ENCODE measurements at regions not wholly inside any gene's neighbourhood (a gene's known extent, or its start where the extent isn't known, plus 50 kb on each side); places are given as distances from the start of the nearest gene placed in this dataset.

DNA sequence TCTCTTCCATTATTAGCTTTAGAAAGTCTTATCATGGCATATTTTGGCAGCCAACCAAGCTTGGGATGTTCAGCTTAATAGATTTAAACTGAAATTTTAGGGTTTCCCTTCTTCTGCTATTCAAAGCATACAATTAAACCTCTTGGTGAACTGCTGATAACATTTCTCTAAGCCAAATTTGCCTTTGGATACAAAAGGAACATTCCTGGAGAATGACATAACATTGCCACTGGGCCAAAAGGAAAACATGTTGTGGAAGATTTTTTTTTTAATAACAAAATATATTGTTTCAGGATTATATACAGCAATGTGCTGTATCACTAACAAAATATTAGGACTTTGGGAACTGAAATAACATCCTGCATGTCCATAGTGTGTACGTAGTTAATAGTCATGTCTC lies 215.1 kb upstream of the TBX18 start:
- no peak for TF ChIP-seq EZH2phosphoT487 (IDR thresholded peaks at IDR 0.05; ENCODE audit: insufficient read depth, low read depth)
- TF ChIP-seq EZH2 (IDR thresholded peaks at IDR 0.05; ENCODE audit: insufficient read depth, poor library complexity, severe bottlenecking): no peak
- WGBS, 2 experiments (ENCODE audit: low coverage in 1 of 2, low lambda C conversion rate in 2 of 2, missing lambda C conversion rate in 2 of 2): 69 to 74% methylated on average over 1 of the region's 1 CpG
- Histone ChIP-seq H3K27ac (no peak overlapping the region), H3K79me2 (ENCODE audit: insufficient read depth) (no peaks in the 10 kb centered on the region), H3K4me3 (no peak overlapping the region), H3K9ac (no peak overlapping the region), H3K36me3 (ENCODE audit: low read depth) (no peaks in the 10 kb centered on the region), H2AFZ (no peak overlapping the region), H3K27me3 (replicated peaks; ENCODE audit: insufficient read depth) (no peaks in the 10 kb centered on the region), H3K4me1 (ENCODE audit: insufficient read depth) (0 out of 2 replicates have a peak, but pooled peaks cover 7% of the 10 kb centered on the region), H3F3A (ENCODE audit: insufficient read depth) (no peaks in the 10 kb centered on the region), H3K4me2 (ENCODE audit: unreplicated experiment) (no peak overlapping the region), H3K9me2 (ENCODE audit: insufficient read depth) (no peaks in the 10 kb centered on the region; the same call in 1 of the 2 replicates), H3K9me3 (ENCODE audit: low read depth) (no peaks in the 10 kb centered on the region), H4K20me1 (ENCODE audit: insufficient read depth) (no peaks in the 10 kb centered on the region)
- DNase-seq: peak; percentile 47
- in situ Hi-C loops (cut with MboI): no loop called here

DNA sequence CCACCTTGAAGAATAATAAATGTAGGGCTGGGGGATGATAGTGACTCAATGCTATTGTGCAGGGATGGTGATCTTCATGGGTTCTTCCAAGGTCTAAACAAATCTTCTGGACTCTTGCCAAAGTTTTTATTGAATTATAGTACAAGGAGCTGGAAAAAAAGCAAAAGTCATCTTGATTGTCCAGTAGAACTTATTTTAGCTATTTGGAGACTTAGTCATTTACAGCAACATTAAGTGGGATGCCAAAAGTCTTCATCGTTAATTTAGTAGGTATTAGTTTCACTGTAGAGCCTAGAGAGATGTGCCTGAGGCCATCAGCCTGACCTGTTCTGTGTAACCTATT lies 212.9 kb upstream of the TBX18 start:
- H3K27ac ChIP-seq: no peak overlapping the region
- H3K9me2 ChIP-seq (ENCODE audit: insufficient read depth): no peaks in the 10 kb centered on the region; the same call in 1 of the 2 replicates
- DNase-seq: no peak
- H2AFZ ChIP-seq: no peak overlapping the region
- no peaks in the 10 kb centered on the region for H3K27me3 ChIP-seq (replicated peaks; ENCODE audit: insufficient read depth)
- H3K36me3 ChIP-seq (ENCODE audit: low read depth): no peaks in the 10 kb centered on the region
- H3K9me3 ChIP-seq (ENCODE audit: low read depth): no peaks in the 10 kb centered on the region
- no peak overlapping the region for H3K4me3 ChIP-seq
- no peaks in the 10 kb centered on the region for H4K20me1 ChIP-seq (ENCODE audit: insufficient read depth)
- no peak overlapping the region for H3K9ac ChIP-seq
- 0 out of 2 replicates have a peak, but pooled peaks cover 7% of the 10 kb centered on the region for H3K4me1 ChIP-seq (ENCODE audit: insufficient read depth)
- 38 to 50% methylated on average over 1 of the region's 1 CpG for WGBS, 2 experiments (ENCODE audit: low coverage in 1 of 2, low lambda C conversion rate in 2 of 2, missing lambda C conversion rate in 2 of 2)
- no peaks in the 10 kb centered on the region for H3K79me2 ChIP-seq (ENCODE audit: insufficient read depth)
- H3F3A ChIP-seq (ENCODE audit: insufficient read depth): no peaks in the 10 kb centered on the region
- TF ChIP-seq EZH2phosphoT487 (IDR thresholded peaks at IDR 0.05; ENCODE audit: insufficient read depth, low read depth) (no peak), EZH2 (IDR thresholded peaks at IDR 0.05; ENCODE audit: insufficient read depth, poor library complexity, severe bottlenecking) (no peak)
- in situ Hi-C loops (cut with MboI): no loop called here
- no peak overlapping the region for H3K4me2 ChIP-seq (ENCODE audit: unreplicated experiment)

DNA sequence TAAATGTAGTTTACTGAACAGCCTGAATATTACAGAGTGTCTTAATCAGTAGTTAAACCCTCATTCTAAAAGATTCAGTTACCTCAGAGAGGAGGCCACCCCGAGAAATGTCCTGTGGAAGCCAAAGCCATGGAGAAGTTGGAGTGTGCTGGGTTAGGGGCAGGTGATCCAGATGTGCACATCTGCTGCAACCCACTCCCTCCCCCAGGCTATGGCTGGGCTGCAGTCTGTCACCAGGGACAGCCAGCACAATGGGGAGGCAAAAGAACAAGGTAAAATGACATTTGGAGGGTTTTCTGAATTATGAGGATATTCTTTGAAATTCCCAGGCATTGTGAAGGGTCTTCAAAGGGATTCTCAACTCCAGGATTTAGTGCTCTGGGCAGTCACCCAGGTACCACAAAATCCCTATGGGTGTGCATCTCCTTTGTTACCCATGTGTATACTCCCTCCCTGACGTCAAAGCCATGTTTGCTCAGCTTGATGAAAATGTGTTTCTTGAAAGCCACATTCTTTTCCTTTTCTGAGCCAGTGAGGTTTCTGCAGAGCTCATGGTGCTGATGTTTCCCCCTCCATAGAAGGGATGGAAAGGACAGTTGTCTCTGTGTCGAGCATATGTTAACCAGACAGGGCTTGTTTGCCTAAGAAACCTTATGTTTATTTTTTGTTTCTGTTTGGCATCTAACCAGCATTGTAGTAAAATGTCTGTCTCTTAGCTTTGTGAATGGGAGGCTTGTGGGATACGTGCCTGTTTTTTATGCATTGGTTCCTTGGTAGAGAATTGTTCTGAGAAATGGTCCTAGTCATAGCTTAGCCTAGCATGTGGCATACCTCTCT lies 212.3 kb upstream of the TBX18 start:
- no peaks in the 10 kb centered on the region for H3K36me3 ChIP-seq (ENCODE audit: low read depth)
- WGBS, 2 experiments (ENCODE audit: low coverage in 1 of 2, low lambda C conversion rate in 2 of 2, missing lambda C conversion rate in 2 of 2): 61 to 63% methylated on average over 4 of the region's 4 CpGs

DNA sequence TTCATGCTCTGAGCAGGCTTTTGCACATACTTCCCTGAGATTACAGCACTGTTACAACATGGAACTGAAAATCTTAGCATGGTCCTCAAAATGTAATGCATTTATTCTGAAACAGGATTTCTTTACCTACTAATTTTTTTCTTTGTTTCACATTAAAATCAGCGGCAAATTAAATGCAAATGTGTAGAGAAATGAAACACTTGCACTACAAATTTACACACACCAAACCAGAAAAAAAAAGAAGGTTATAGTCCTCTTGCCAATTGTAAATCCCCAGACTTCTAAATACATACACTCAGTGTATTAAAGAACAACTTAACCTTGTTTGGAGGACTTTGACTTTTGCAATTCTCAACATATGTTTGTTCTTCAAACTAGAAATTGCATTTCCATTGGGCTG lies 210.9 kb upstream of the TBX18 start:
- Histone ChIP-seq H3K9ac (no peak overlapping the region), H3K4me1 (ENCODE audit: insufficient read depth) (0 out of 2 replicates have a peak, but pooled peaks cover 7% of the 10 kb centered on the region), H3K27ac (no peak overlapping the region), H2AFZ (no peak overlapping the region), H3K9me3 (ENCODE audit: low read depth) (no peaks in the 10 kb centered on the region), H3K27me3 (replicated peaks; ENCODE audit: insufficient read depth) (no peaks in the 10 kb centered on the region), H3K4me2 (ENCODE audit: unreplicated experiment) (no peak overlapping the region), H3K9me2 (ENCODE audit: insufficient read depth) (no peaks in the 10 kb centered on the region; the same call in 1 of the 2 replicates), H3K79me2 (ENCODE audit: insufficient read depth) (no peaks in the 10 kb centered on the region), H4K20me1 (ENCODE audit: insufficient read depth) (no peaks in the 10 kb centered on the region), H3K4me3 (no peak overlapping the region), H3F3A (ENCODE audit: insufficient read depth) (no peaks in the 10 kb centered on the region), H3K36me3 (ENCODE audit: low read depth) (no peaks in the 10 kb centered on the region)
- in situ Hi-C loops (cut with MboI): no loop called here
- no peak for DNase-seq
- TF ChIP-seq EZH2 (IDR thresholded peaks at IDR 0.05; ENCODE audit: insufficient read depth, poor library complexity, severe bottlenecking) (no peak), EZH2phosphoT487 (IDR thresholded peaks at IDR 0.05; ENCODE audit: insufficient read depth, low read depth) (no peak)
- 74 to 88% methylated on average over 1 of the region's 1 CpG for WGBS, 2 experiments (ENCODE audit: low coverage in 1 of 2, low lambda C conversion rate in 2 of 2, missing lambda C conversion rate in 2 of 2)

More for the DNA sequence above, 212.3 kb upstream of the TBX18 start:
- Histone ChIP-seq H4K20me1 (ENCODE audit: insufficient read depth) (no peaks in the 10 kb centered on the region), H3K4me2 (ENCODE audit: unreplicated experiment) (no peak overlapping the region), H3K9me2 (ENCODE audit: insufficient read depth) (no peaks in the 10 kb centered on the region; the same call in 1 of the 2 replicates), H2AFZ (no peak overlapping the region), H3F3A (ENCODE audit: insufficient read depth) (no peaks in the 10 kb centered on the region), H3K4me3 (no peak overlapping the region), H3K4me1 (ENCODE audit: insufficient read depth) (0 out of 2 replicates have a peak, but pooled peaks cover 7% of the 10 kb centered on the region), H3K9me3 (ENCODE audit: low read depth) (no peaks in the 10 kb centered on the region), H3K27ac (no peak overlapping the region), H3K9ac (no peak overlapping the region), H3K27me3 (replicated peaks; ENCODE audit: insufficient read depth) (no peaks in the 10 kb centered on the region), H3K79me2 (ENCODE audit: insufficient read depth) (no peaks in the 10 kb centered on the region)
- in situ Hi-C loops (cut with MboI): no loop called here
- no peak for DNase-seq
- TF ChIP-seq EZH2phosphoT487 (IDR thresholded peaks at IDR 0.05; ENCODE audit: insufficient read depth, low read depth) (no peak), EZH2 (IDR thresholded peaks at IDR 0.05; ENCODE audit: insufficient read depth, poor library complexity, severe bottlenecking) (no peak)
